ENCODE measurements at regions not wholly inside any gene's neighbourhood (a gene's known extent, or its start where the extent isn't known, plus 50 kb on each side); places are given as distances from the start of the nearest gene placed in this dataset.
"Not testable (repeated sequence)": the region's sequence is repeated elsewhere in the genome, so short reads cannot be mapped to it uniquely, and the experiment has no call there.

- DNase-seq = no peak
Observed at GRCh38 chr17:70464995-70465394, 295.7 kb downstream of the KCNJ2 start.

GRCh38 chr17:70468661-70469060 is 299.3 kb downstream of the KCNJ2 start:
- no peak for DNase-seq

GRCh38 chr17:70473049-70473448 is 303.7 kb downstream of the KCNJ2 start:
- no peak for DNase-seq

- no peak for DNase-seq
Observed at GRCh38 chr17:70476368-70476767, 307.0 kb downstream of the KCNJ2 start.

- DNase-seq = no peak
Observed at GRCh38 chr17:70478902-70479301, 309.6 kb downstream of the KCNJ2 start.

- no peak for DNase-seq
Observed at GRCh38 chr17:70479779-70480178, 310.4 kb downstream of the KCNJ2 start.

GRCh38 chr17:70483624-70484023 is 314.3 kb downstream of the KCNJ2 start:
- DNase-seq = no peak

GRCh38 chr17:70484050-70484449 is 314.7 kb downstream of the KCNJ2 start:
- DNase-seq = no peak

- DNase-seq = no peak
Observed at GRCh38 chr17:70484496-70484895, 315.2 kb downstream of the KCNJ2 start.

- DNase-seq = no peak
Observed at GRCh38 chr17:70492368-70492767, 323.0 kb downstream of the KCNJ2 start.

- DNase-seq = no peak
Observed at GRCh38 chr17:70493277-70493874, 324.0 kb downstream of the KCNJ2 start.

GRCh38 chr17:70498631-70499030 is 329.3 kb downstream of the KCNJ2 start:
- DNase-seq = no peak

- no peak for DNase-seq
Observed at GRCh38 chr17:70499067-70499786, 329.9 kb downstream of the KCNJ2 start.

- no peak for DNase-seq
Observed at GRCh38 chr17:70503449-70503848, 334.1 kb downstream of the KCNJ2 start.

- DNase-seq = no peak
Observed at GRCh38 chr17:70510288-70510687, 341.0 kb downstream of the KCNJ2 start.

GRCh38 chr17:70517816-70518215 is 348.5 kb downstream of the KCNJ2 start:
- DNase-seq = no peak

GRCh38 chr17:70519300-70519699 is 350.0 kb downstream of the KCNJ2 start:
- no peak for DNase-seq

GRCh38 chr17:70520447-70520846 is 351.1 kb downstream of the KCNJ2 start:
- DNase-seq = no peak

GRCh38 chr17:70520956-70521355 is 351.6 kb downstream of the KCNJ2 start:
- DNase-seq = no peak

GRCh38 chr17:70521821-70522256 is 352.5 kb downstream of the KCNJ2 start:
- DNase-seq = no peak

GRCh38 chr17:70523426-70523825 is 354.1 kb downstream of the KCNJ2 start:
- no peak for DNase-seq

GRCh38 chr17:70525035-70525434 is 355.7 kb downstream of the KCNJ2 start:
- not testable (repeated sequence) for DNase-seq

GRCh38 chr17:70525961-70526360 is 356.6 kb downstream of the KCNJ2 start:
- no peak for DNase-seq

- DNase-seq = no peak
Observed at GRCh38 chr17:70527364-70527888, 358.1 kb downstream of the KCNJ2 start.

- no peak for DNase-seq
Observed at GRCh38 chr17:70533427-70533826, 364.1 kb downstream of the KCNJ2 start.

All from NCI-H1048 (cell line).